Progenitor cell of endocrine pancreas (in vitro differentiated cells): ENCODE measurements at regions not wholly inside any gene's neighbourhood (a gene's known extent, or its start where the extent isn't known, plus 50 kb on each side); places are given as distances from the start of the nearest gene placed in this dataset.

Source experiments
- DNase-seq: peaks from one replicate; pipeline ENCODE4 v3.0.0; 2021; ENCODE audit warnings: low spot score; ENCODE audit not compliant: unreplicated experiment
- H3K27ac Mint-ChIP-seq: 2 replicates; pipeline ENCODE4 v1.8.0; 2021; ENCODE audit warnings: mild to moderate bottlenecking, moderate library complexity, mixed read lengths
- H3K27me3 Mint-ChIP-seq: 2 replicates; pipeline ENCODE4 v1.8.0; 2021; ENCODE audit warnings: mixed read lengths
- H3K36me3 Mint-ChIP-seq: 2 replicates; pipeline ENCODE4 v1.8.0; 2022; ENCODE audit warnings: mixed read lengths; ENCODE audit not compliant: insufficient read depth
- H3K4me1 Mint-ChIP-seq: 2 replicates; pipeline ENCODE4 v1.8.0; 2021; ENCODE audit warnings: low read depth, mixed read lengths
- H3K4me3 Mint-ChIP-seq: 2 replicates; pipeline ENCODE4 v1.8.0; 2021; ENCODE audit warnings: low read depth, mild to moderate bottlenecking, moderate library complexity, mixed read lengths
- H3K9me3 Mint-ChIP-seq: 2 replicates; pipeline ENCODE4 v1.8.0; 2021; ENCODE audit warnings: low read depth, mixed read lengths
- TF ChIP-seq, protein P1 (sequence below): fragments of 200-600 bp; sonication (generic); IDR thresholded peaks from one replicate; pipeline ENCODE4 v1.5.0; 2021; ENCODE audit warnings: antibody characterized with exemption, mild to moderate bottlenecking; ENCODE audit not compliant: unreplicated experiment

DNA sequence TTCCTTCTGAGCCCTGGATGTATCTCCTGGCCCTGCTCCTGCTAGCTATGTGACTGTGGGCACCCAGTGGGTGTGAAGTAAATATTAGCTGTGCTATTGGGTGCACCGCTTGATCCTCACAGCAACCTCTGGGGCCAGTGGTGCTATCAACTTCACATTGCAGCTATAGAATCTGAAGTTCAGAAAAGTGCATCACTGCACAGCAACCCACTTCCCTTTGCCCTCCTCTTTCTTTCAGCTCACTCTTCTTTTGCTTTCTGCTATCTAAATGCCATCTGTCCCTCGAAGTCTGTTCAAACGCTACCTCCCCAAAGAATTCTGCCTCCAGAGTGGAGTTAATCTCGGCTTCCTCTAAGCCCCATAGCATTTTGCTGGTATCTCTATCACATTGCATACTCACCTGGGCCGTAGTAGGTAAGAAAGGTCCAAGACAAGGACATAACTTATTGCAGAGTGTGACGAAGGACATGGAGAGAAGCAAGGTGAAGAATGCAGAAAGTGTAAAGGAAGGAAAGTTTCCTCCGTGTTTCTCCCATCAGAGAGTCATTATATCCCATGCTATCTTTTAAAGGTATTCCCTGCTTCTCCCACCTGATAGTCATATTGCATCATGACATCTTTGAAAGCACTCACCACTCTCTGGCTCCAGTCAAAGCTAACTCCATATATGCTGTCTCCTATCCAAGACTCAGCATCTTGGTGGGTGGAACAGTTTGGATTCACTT is 57.1 kb upstream of the BCL6 start:
- Mint-ChIP-seq H3K9me3 (peaks cover 3% of the 10 kb centered on the region), H3K4me3 (no peak overlapping the region), H3K27ac (no peak overlapping the region), H3K4me1 (peaks cover 12% of the 10 kb centered on the region), H3K36me3 (no peaks in the 10 kb centered on the region), H3K27me3 (peaks cover 23% of the 10 kb centered on the region)
- no peak for DNase-seq
- TF ChIP-seq, protein P1, sequence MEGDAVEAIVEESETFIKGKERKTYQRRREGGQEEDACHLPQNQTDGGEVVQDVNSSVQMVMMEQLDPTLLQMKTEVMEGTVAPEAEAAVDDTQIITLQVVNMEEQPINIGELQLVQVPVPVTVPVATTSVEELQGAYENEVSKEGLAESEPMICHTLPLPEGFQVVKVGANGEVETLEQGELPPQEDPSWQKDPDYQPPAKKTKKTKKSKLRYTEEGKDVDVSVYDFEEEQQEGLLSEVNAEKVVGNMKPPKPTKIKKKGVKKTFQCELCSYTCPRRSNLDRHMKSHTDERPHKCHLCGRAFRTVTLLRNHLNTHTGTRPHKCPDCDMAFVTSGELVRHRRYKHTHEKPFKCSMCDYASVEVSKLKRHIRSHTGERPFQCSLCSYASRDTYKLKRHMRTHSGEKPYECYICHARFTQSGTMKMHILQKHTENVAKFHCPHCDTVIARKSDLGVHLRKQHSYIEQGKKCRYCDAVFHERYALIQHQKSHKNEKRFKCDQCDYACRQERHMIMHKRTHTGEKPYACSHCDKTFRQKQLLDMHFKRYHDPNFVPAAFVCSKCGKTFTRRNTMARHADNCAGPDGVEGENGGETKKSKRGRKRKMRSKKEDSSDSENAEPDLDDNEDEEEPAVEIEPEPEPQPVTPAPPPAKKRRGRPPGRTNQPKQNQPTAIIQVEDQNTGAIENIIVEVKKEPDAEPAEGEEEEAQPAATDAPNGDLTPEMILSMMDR, result no peak

DNA sequence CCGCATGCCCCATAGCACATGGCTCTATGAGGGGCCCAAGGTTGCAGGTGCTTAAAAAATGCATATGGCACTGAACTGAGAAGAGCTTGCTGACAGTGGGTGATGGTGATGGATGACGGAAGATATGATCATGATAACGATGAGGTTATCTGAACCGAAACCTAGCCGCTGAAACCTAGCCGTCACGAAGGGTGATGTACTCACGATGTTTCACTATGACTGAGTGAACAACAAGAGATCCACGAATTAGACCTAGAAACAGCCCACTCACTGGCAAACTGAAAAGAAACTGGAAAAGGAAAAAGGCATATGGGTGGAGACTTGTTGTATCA is 57.6 kb upstream of the BCL6 start:
- TF ChIP-seq, protein P1, result no peak

DNA sequence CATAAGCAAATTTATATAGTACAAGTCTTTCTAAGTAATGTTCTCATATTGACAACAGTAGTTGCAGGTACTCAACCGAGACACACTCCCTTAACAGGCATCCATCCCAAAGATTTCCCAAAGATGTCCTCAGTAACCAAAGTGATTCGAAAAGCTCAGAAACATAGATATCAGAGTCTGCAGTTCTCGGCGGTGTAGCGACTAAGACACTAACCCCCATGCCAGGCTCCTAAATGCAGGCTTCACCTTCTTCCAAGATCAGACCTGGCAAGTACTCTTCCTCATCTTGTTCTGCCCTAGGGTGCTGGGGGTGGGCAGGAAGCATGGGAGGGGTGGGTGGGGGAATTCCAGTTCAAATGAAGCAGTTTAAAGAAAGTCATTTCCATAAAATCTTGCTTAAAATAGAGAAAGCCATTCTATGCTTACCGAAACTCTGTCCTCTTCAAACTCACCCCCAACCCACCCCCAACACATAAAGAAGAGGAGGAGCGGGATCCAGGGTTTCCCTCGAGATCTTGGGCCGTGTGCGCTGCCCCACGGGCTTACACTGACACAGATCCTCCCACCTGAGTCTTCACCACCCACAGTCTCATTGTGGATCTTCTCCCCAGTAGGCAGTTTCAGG is 59.0 kb upstream of the BCL6 start:
- no peak overlapping the region for H3K27ac Mint-ChIP-seq
- no peaks in the 10 kb centered on the region for H3K36me3 Mint-ChIP-seq
- no peak for DNase-seq
- TF ChIP-seq, protein P1, result no peak
- peaks cover 20% of the 10 kb centered on the region for H3K27me3 Mint-ChIP-seq
- H3K4me3 Mint-ChIP-seq, result no peak overlapping the region
- H3K4me1 Mint-ChIP-seq, result peaks cover 20% of the 10 kb centered on the region
- peaks cover 3% of the 10 kb centered on the region for H3K9me3 Mint-ChIP-seq

More for the DNA sequence above, 57.6 kb upstream of the BCL6 start:
- Mint-ChIP-seq H3K9me3 (peaks cover 3% of the 10 kb centered on the region), H3K4me1 (peaks cover 12% of the 10 kb centered on the region), H3K36me3 (no peaks in the 10 kb centered on the region), H3K27ac (no peak overlapping the region), H3K4me3 (no peak overlapping the region), H3K27me3 (peaks cover 23% of the 10 kb centered on the region)
- no peak for DNase-seq

DNA sequence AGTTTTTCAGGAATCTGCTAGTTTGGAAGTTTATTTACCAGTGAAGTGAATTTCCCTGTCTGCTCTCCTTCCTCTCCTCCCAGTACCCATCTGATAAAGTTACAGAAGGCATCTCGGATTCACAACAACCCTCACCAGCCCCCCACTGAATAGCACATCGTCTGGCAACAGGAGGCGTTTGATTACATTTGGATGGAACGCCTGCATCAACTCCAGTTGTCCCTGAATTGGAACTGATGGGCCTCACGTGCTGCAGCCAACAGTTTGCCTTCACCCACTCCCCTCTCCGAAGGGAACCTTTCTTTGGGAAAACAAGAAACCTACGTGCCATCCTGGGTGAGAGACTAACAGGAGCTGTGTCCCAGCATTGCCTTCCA is 59.5 kb upstream of the BCL6 start:
- peaks cover 18% of the 10 kb centered on the region for H3K4me1 Mint-ChIP-seq
- H3K27me3 Mint-ChIP-seq, result peaks cover 20% of the 10 kb centered on the region
- TF ChIP-seq, protein P1, result no peak
- peaks cover 3% of the 10 kb centered on the region for H3K9me3 Mint-ChIP-seq
- H3K27ac Mint-ChIP-seq, result no peak overlapping the region
- no peaks in the 10 kb centered on the region for H3K36me3 Mint-ChIP-seq
- no peak for DNase-seq
- H3K4me3 Mint-ChIP-seq, result no peak overlapping the region

DNA sequence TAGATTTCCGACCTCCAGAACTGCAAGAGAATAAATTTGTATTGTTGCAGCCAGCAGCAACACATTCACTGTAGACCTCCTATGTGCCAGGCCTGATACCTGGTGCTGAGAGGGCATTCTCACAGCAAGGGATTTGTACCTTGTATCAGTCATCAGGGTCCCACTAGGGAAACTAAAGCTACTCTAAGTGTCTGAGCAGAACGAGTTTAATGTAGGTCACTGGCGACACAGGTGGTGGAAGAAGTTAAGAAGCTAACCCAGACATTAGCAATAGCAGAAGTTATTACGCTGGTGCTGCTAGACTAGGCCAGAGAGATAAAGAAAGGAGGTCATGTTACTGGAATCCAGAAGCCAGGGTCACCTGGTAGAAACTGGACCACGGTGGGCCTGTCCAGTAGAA is 60.5 kb upstream of the BCL6 start:
- no peak overlapping the region for H3K27ac Mint-ChIP-seq
- peaks cover 21% of the 10 kb centered on the region for H3K4me1 Mint-ChIP-seq
- H3K9me3 Mint-ChIP-seq, result peaks cover 3% of the 10 kb centered on the region
- no peaks in the 10 kb centered on the region for H3K36me3 Mint-ChIP-seq
- H3K27me3 Mint-ChIP-seq, result peaks cover 20% of the 10 kb centered on the region
- no peak overlapping the region for H3K4me3 Mint-ChIP-seq
- TF ChIP-seq, protein P1, result no peak
- DNase-seq, result no peak
